KMS-11 (cell line): ENCODE measurements at regions not wholly inside any gene's neighbourhood (a gene's known extent, or its start where the extent isn't known, plus 50 kb on each side); places are given as distances from the start of the nearest gene placed in this dataset.

Source experiments
- H2AFZ ChIP-seq: fragments of 200-600 bp; sonication (generic); 2 replicates; pipeline ENCODE4 v1.6.1; 2016; ENCODE audit warnings: antibody characterized with exemption, mixed run types, low read depth
- H3K27ac ChIP-seq: fragments of 200-600 bp; sonication (generic); 2 replicates; pipeline ENCODE4 v1.6.1; 2016; ENCODE audit warnings: mild to moderate bottlenecking, mixed run types
- H3K27me3 ChIP-seq: fragments of 200-600 bp; sonication (generic); 2 replicates; pipeline ENCODE4 v1.6.1; 2017; ENCODE audit warnings: mild to moderate bottlenecking, low read depth, mixed run types, moderate library complexity; ENCODE audit not compliant: insufficient read depth
- H3K36me3 ChIP-seq: fragments of 200-600 bp; sonication (generic); 2 replicates; pipeline ENCODE4 v1.6.1; 2017; ENCODE audit warnings: mild to moderate bottlenecking, mixed run types; ENCODE audit not compliant: insufficient read depth
- H3K4me1 ChIP-seq: fragments of 200-600 bp; sonication (generic); 2 replicates; pipeline ENCODE4 v1.6.1; 2016; ENCODE audit warnings: mild to moderate bottlenecking, low read depth, mixed run types; ENCODE audit not compliant: poor library complexity, severe bottlenecking
- H3K4me2 ChIP-seq: fragments of 200-600 bp; sonication (generic); 2 replicates; pipeline ENCODE4 v1.7.0; 2016; ENCODE audit warnings: mild to moderate bottlenecking, mixed run types
- H3K4me3 ChIP-seq: fragments of 200-600 bp; sonication (generic); IDR thresholded peaks from 2 replicates; pipeline ENCODE4 v1.6.1; 2017; ENCODE audit warnings: low read depth, low read length, mixed read lengths; ENCODE audit not compliant: insufficient read depth
- H3K79me2 ChIP-seq: fragments of 200-600 bp; sonication (generic); 2 replicates; pipeline ENCODE4 v1.6.1; 2016; ENCODE audit warnings: low read depth, mixed run types; ENCODE audit not compliant: insufficient read depth
- H3K9ac ChIP-seq: fragments of 200-600 bp; sonication (generic); 2 replicates; pipeline ENCODE4 v1.6.1; 2016; ENCODE audit warnings: mild to moderate bottlenecking, mixed run types
- H4K20me1 ChIP-seq: fragments of 200-600 bp; sonication (generic); 2 replicates; pipeline ENCODE4 v1.6.1; 2016; ENCODE audit warnings: mild to moderate bottlenecking, mixed run types; ENCODE audit not compliant: insufficient read depth
- TF ChIP-seq, protein P1 (sequence below): fragments of 200-600 bp; sonication (generic); conservative IDR thresholded peaks from 2 replicates; pipeline ENCODE4 v1.6.1; 2017; ENCODE audit warnings: low read depth, mild to moderate bottlenecking, antibody characterized with exemption, low read length, moderate library complexity, mixed read lengths

- Histone ChIP-seq H3K27me3 (no peaks in the 10 kb centered on the region), H3K4me2 (no peak overlapping the region), H3K79me2 (no peaks in the 10 kb centered on the region), H2AFZ (no peak overlapping the region), H3K9ac (no peak overlapping the region), H3K27ac (no peak overlapping the region), H3K4me3 (no peak overlapping the region), H3K4me1 (no peaks in the 10 kb centered on the region), H4K20me1 (no peaks in the 10 kb centered on the region), H3K36me3 (no peaks in the 10 kb centered on the region)
- TF ChIP-seq, protein P1, sequence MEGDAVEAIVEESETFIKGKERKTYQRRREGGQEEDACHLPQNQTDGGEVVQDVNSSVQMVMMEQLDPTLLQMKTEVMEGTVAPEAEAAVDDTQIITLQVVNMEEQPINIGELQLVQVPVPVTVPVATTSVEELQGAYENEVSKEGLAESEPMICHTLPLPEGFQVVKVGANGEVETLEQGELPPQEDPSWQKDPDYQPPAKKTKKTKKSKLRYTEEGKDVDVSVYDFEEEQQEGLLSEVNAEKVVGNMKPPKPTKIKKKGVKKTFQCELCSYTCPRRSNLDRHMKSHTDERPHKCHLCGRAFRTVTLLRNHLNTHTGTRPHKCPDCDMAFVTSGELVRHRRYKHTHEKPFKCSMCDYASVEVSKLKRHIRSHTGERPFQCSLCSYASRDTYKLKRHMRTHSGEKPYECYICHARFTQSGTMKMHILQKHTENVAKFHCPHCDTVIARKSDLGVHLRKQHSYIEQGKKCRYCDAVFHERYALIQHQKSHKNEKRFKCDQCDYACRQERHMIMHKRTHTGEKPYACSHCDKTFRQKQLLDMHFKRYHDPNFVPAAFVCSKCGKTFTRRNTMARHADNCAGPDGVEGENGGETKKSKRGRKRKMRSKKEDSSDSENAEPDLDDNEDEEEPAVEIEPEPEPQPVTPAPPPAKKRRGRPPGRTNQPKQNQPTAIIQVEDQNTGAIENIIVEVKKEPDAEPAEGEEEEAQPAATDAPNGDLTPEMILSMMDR: no peak
Measured at GRCh38 chr13:86377451-86377850, 578.2 kb upstream of the SLITRK6 start.

- no peak overlapping the region for H2AFZ ChIP-seq
- TF ChIP-seq, protein P1: no peak
Measured at GRCh38 chr13:86378628-86379027, 579.4 kb upstream of the SLITRK6 start.

DNA sequence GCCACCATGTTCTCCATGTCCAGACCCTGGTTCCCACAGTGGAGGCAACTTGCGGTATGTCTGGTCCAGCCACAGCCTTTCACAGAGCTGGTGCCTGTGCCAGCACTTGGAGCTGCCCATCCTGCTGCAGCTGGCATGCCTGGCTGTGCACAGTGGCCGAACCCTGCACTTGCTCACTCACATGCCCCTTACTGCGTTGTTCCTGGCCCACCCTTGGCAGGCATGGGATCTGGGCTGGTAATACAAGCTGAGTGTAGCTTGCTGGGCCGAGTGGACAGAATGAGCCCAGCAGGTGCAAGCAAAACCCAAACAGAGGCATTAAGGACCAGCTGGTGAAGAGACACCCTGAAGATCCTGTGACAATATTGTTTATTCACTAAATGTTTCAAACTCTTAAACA, 583.9 kb upstream of the SLITRK6 start:
- no peak overlapping the region for H3K27ac ChIP-seq
- no peaks in the 10 kb centered on the region for H3K36me3 ChIP-seq
- no peaks in the 10 kb centered on the region for H3K79me2 ChIP-seq
- no peak overlapping the region for H3K4me3 ChIP-seq
- H3K4me1 ChIP-seq: no peaks in the 10 kb centered on the region
- H3K9ac ChIP-seq: no peak overlapping the region
- H2AFZ ChIP-seq: no peak overlapping the region
- TF ChIP-seq, protein P1: no peak
- no peaks in the 10 kb centered on the region for H3K27me3 ChIP-seq
- H4K20me1 ChIP-seq: no peaks in the 10 kb centered on the region
- no peak overlapping the region for H3K4me2 ChIP-seq

More at GRCh38 chr13:86378628-86379027, 579.4 kb upstream of the SLITRK6 start:
- H3K27me3 ChIP-seq: no peaks in the 10 kb centered on the region
- no peak overlapping the region for H3K9ac ChIP-seq
- H3K4me3 ChIP-seq: no peak overlapping the region
- H3K4me2 ChIP-seq: no peak overlapping the region
- H3K4me1 ChIP-seq: no peaks in the 10 kb centered on the region
- no peaks in the 10 kb centered on the region for H4K20me1 ChIP-seq
- H3K79me2 ChIP-seq: no peaks in the 10 kb centered on the region
- no peak overlapping the region for H3K27ac ChIP-seq
- no peaks in the 10 kb centered on the region for H3K36me3 ChIP-seq

DNA sequence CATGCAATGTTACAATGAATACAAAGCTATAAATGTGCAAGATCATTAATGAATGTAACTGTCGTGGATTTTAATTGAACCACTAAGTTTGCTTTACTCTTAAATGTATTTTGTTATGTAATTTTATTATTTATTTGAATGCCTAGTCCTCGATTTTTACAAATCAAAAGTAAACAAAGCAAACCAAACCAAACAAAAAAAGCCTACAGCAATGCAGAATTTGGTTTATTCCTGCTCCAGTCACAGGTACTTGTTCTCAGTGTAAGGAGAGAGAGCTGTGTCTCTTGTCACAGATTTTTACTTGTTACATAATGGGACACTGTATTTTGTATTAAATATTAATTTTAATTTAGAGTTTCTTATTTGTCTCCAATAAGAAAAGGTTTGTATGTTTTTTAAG, 584.3 kb upstream of the SLITRK6 start:
- Histone ChIP-seq H3K4me1 (no peaks in the 10 kb centered on the region), H3K4me3 (no peak overlapping the region), H3K27ac (no peak overlapping the region), H3K27me3 (no peaks in the 10 kb centered on the region), H4K20me1 (no peaks in the 10 kb centered on the region), H3K79me2 (no peaks in the 10 kb centered on the region), H3K36me3 (no peaks in the 10 kb centered on the region), H3K9ac (no peak overlapping the region), H3K4me2 (no peak overlapping the region), H2AFZ (no peak overlapping the region)
- TF ChIP-seq, protein P1: no peak
